ENCODE measurements at regions not wholly inside any gene's neighbourhood (a gene's known extent, or its start where the extent isn't known, plus 50 kb on each side); places are given as distances from the start of the nearest gene placed in this dataset.

- TF ChIP-seq MAX (IDR thresholded peaks at IDR 0.05; ENCODE audit: insufficient read depth, insufficient read length), result no peak
- TF ChIP-seq POLR2A (IDR thresholded peaks at IDR 0.05; ENCODE audit: low read depth, low read length), result no peak
- no peak for TF ChIP-seq POLR2AphosphoS5 (IDR thresholded peaks at IDR 0.05; ENCODE audit: insufficient read depth, low read depth, low read length)
- TF ChIP-seq CTCF (IDR thresholded peaks at IDR 0.05; ENCODE audit: extremely low read depth in 1 of 2, insufficient read depth in 1 of 2, low read depth in 1 of 2, low read length in 2 of 2), result no peak
- no peak for TF ChIP-seq EZH2 (IDR thresholded peaks at IDR 0.05; ENCODE audit: borderline replicate concordance, low read depth, low read length, severe bottlenecking)
- no peak for TF ChIP-seq MYC (IDR thresholded peaks at IDR 0.05; ENCODE audit: low read depth, low read length)
- TF ChIP-seq JUN (IDR thresholded peaks at IDR 0.05; ENCODE audit: borderline replicate concordance, insufficient read depth, insufficient read length, low read depth), result no peak
Observed at GRCh38 chr13:64180756-64181155, 2765.1 kb upstream of the PCDH20 start.

Measured in endothelial cell of umbilical vein (primary cell).